GM23338 (cell line): ENCODE measurements at regions not wholly inside any gene's neighbourhood (a gene's known extent, or its start where the extent isn't known, plus 50 kb on each side); places are given as distances from the start of the nearest gene placed in this dataset.
A peak's percentile ranks its signal among the peaks of the same experiment; 100 is the strongest.

ENCODE experiments used
- ATAC-seq: fragments of 200-7000 bp; cut with Tn5 transposase; 3 replicates; pipeline ENCODE4 v1.9.1; 2020
- DNase-seq: peaks from one replicate; pipeline ENCODE4 v3.0.0-alpha.2; 2015; ENCODE audit warnings: low spot score
- H2AFZ ChIP-seq: fragments of 200-600 bp; sonication (generic); 2 replicates; pipeline ENCODE4 v1.8.0; 2016; ENCODE audit warnings: antibody characterized with exemption, mild to moderate bottlenecking, moderate library complexity
- H3F3A ChIP-seq: fragments of 200-600 bp; sonication (generic); replicated peaks from 2 replicates; pipeline ENCODE4 v1.8.0; 2017; ENCODE audit warnings: antibody characterized with exemption, mixed run types, low read depth
- H3K27ac ChIP-seq: fragments of 200-600 bp; sonication (generic); 2 replicates; pipeline ENCODE4 v1.6.1; 2016; ENCODE audit warnings: low read depth
- H3K27me3 ChIP-seq: fragments of 200-600 bp; sonication (generic); 2 replicates; pipeline ENCODE4 v1.8.0; 2016; ENCODE audit warnings: mild to moderate bottlenecking, mixed run types, moderate library complexity; ENCODE audit not compliant: insufficient read depth
- H3K36me3 ChIP-seq: fragments of 200-600 bp; sonication (generic); 2 replicates; pipeline ENCODE4 v1.8.0; 2016; ENCODE audit warnings: mild to moderate bottlenecking; ENCODE audit not compliant: insufficient read depth
- H3K4me1 ChIP-seq: fragments of 200-600 bp; sonication (generic); 2 replicates; pipeline ENCODE4 v1.8.0; 2016; ENCODE audit warnings: mild to moderate bottlenecking, moderate library complexity; ENCODE audit not compliant: insufficient read depth
- H3K4me2 ChIP-seq: fragments of 200-600 bp; sonication (generic); 2 replicates; pipeline ENCODE4 v1.7.1; 2017; ENCODE audit warnings: mixed run types
- H3K4me3 ChIP-seq: fragments of 200-600 bp; sonication (generic); 2 replicates; pipeline ENCODE4 v1.6.1; 2016; ENCODE audit warnings: mixed run types
- H3K79me2 ChIP-seq: fragments of 200-600 bp; sonication (generic); replicated peaks from 2 replicates; pipeline ENCODE4 v1.8.0; 2017; ENCODE audit warnings: mild to moderate bottlenecking; ENCODE audit not compliant: insufficient read depth
- H3K9me2 ChIP-seq: fragments of 200-600 bp; sonication (generic); 2 replicates; pipeline ENCODE4 v1.8.0; 2017; ENCODE audit not compliant: insufficient read depth
- H4K20me1 ChIP-seq: fragments of 200-600 bp; sonication (generic); replicated peaks from 2 replicates; pipeline ENCODE4 v1.8.0; 2017; ENCODE audit warnings: mild to moderate bottlenecking; ENCODE audit not compliant: insufficient read depth
- H3K27ac Mint-ChIP-seq: 2 replicates; pipeline ENCODE4 v1.8.0; 2020; ENCODE audit warnings: inconsistent platforms, mild to moderate bottlenecking, moderate library complexity, mixed read lengths
- H3K27me3 Mint-ChIP-seq: 3 replicates; pipeline ENCODE4 v1.8.0; 2022; ENCODE audit warnings: low read depth, mild to moderate bottlenecking, moderate library complexity, mixed read lengths, inconsistent platforms; ENCODE audit not compliant: insufficient read depth, poor library complexity
- H3K36me3 Mint-ChIP-seq: 3 replicates; pipeline ENCODE4 v1.8.0; 2021; ENCODE audit warnings: low read depth, mild to moderate bottlenecking, inconsistent platforms, moderate library complexity, mixed read lengths
- H3K4me1 Mint-ChIP-seq: 3 replicates; pipeline ENCODE4 v1.8.0; 2020; ENCODE audit warnings: mild to moderate bottlenecking, inconsistent platforms, mixed read lengths
- H3K4me3 Mint-ChIP-seq: 3 replicates; pipeline ENCODE4 v1.8.0; 2021; ENCODE audit warnings: moderate library complexity, mild to moderate bottlenecking, inconsistent platforms, mixed read lengths
- H3K9me3 Mint-ChIP-seq: 3 replicates; pipeline ENCODE4 v1.8.0; 2020; ENCODE audit warnings: moderate library complexity, mild to moderate bottlenecking, inconsistent platforms, mixed read lengths
- CREB1 ChIP-seq: fragments of 250-450 bp; sonication (Bioruptor Pico); IDR thresholded peaks from 2 replicates; pipeline ENCODE4 v1.5.0; 2020; ENCODE audit warnings: low read depth, mild to moderate bottlenecking, moderate library complexity
- EZH2 ChIP-seq: fragments of 200-600 bp; sonication (generic); IDR thresholded peaks from one replicate; pipeline ENCODE4 v1.8.0; 2017; ENCODE audit warnings: antibody characterized with exemption, mild to moderate bottlenecking, low read depth; ENCODE audit not compliant: unreplicated experiment
- JUNB ChIP-seq: IDR thresholded peaks from one replicate; pipeline ENCODE4 v1.6.1; 2016; ENCODE audit warnings: antibody characterized with exemption; ENCODE audit not compliant: unreplicated experiment
- STAT1 ChIP-seq: IDR thresholded peaks from one replicate; pipeline ENCODE4 v1.6.1; 2016; ENCODE audit warnings: antibody characterized with exemption; ENCODE audit not compliant: unreplicated experiment
- ZNF114 ChIP-seq: fragments of 250-450 bp; sonication (Bioruptor Pico); IDR thresholded peaks from 2 replicates; pipeline ENCODE4 v1.5.0; 2020; ENCODE audit warnings: mild to moderate bottlenecking, moderate library complexity
- TF ChIP-seq, protein P1 (sequence below): IDR thresholded peaks from one replicate; pipeline ENCODE4 v1.6.1; 2018; ENCODE audit warnings: antibody characterized with exemption; ENCODE audit not compliant: unreplicated experiment
- TF ChIP-seq, protein P2 (sequence below), 2 experiments: fragments of 200-600 bp in 1 of 2; sonication (generic) in 1 of 2; conservative IDR thresholded peaks; 2 replicates each; pipeline versions ENCODE4 v1.5.1 to v1.6.1; 2016 to 2017; ENCODE audit warnings: antibody characterized with exemption in 2 of 2, low read depth in 2 of 2, mild to moderate bottlenecking in 2 of 2, moderate library complexity in 1 of 2

GRCh38 chr16:87061243-87061920 lies 255.8 kb downstream of the C16orf95 start (continued):
- TF ChIP-seq, protein P1, sequence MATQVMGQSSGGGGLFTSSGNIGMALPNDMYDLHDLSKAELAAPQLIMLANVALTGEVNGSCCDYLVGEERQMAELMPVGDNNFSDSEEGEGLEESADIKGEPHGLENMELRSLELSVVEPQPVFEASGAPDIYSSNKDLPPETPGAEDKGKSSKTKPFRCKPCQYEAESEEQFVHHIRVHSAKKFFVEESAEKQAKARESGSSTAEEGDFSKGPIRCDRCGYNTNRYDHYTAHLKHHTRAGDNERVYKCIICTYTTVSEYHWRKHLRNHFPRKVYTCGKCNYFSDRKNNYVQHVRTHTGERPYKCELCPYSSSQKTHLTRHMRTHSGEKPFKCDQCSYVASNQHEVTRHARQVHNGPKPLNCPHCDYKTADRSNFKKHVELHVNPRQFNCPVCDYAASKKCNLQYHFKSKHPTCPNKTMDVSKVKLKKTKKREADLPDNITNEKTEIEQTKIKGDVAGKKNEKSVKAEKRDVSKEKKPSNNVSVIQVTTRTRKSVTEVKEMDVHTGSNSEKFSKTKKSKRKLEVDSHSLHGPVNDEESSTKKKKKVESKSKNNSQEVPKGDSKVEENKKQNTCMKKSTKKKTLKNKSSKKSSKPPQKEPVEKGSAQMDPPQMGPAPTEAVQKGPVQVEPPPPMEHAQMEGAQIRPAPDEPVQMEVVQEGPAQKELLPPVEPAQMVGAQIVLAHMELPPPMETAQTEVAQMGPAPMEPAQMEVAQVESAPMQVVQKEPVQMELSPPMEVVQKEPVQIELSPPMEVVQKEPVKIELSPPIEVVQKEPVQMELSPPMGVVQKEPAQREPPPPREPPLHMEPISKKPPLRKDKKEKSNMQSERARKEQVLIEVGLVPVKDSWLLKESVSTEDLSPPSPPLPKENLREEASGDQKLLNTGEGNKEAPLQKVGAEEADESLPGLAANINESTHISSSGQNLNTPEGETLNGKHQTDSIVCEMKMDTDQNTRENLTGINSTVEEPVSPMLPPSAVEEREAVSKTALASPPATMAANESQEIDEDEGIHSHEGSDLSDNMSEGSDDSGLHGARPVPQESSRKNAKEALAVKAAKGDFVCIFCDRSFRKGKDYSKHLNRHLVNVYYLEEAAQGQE: no peak
- TF ChIP-seq ZNF114: no peak
- no peak for TF ChIP-seq EZH2

GRCh38 chr16:87062569-87063442 lies 254.4 kb downstream of the C16orf95 start:
- peaks cover 27% of the 10 kb centered on the region for H3K4me1 Mint-ChIP-seq
- H4K20me1 ChIP-seq: no peaks in the 10 kb centered on the region
- TF ChIP-seq STAT1: no peak
- TF ChIP-seq, protein P2, sequence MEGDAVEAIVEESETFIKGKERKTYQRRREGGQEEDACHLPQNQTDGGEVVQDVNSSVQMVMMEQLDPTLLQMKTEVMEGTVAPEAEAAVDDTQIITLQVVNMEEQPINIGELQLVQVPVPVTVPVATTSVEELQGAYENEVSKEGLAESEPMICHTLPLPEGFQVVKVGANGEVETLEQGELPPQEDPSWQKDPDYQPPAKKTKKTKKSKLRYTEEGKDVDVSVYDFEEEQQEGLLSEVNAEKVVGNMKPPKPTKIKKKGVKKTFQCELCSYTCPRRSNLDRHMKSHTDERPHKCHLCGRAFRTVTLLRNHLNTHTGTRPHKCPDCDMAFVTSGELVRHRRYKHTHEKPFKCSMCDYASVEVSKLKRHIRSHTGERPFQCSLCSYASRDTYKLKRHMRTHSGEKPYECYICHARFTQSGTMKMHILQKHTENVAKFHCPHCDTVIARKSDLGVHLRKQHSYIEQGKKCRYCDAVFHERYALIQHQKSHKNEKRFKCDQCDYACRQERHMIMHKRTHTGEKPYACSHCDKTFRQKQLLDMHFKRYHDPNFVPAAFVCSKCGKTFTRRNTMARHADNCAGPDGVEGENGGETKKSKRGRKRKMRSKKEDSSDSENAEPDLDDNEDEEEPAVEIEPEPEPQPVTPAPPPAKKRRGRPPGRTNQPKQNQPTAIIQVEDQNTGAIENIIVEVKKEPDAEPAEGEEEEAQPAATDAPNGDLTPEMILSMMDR (conservative IDR thresholded peaks at IDR 0.05; ENCODE audit: low read depth in 2 of 2): peak; percentile 79 to 94
- peak; percentile 51; the same call in 1 of the 2 replicates for TF ChIP-seq CREB1 (CRISPR knock-in tag)
- TF ChIP-seq JUNB: no peak
- peaks cover 15% of the 10 kb centered on the region for H3K27me3 Mint-ChIP-seq
- no peak overlapping the region for H3K27ac Mint-ChIP-seq
- H3K36me3 Mint-ChIP-seq: no peaks in the 10 kb centered on the region
- ATAC-seq: peak; percentile 87
- H3K4me3 Mint-ChIP-seq: 0 out of 3 replicates have a peak overlapping the region, but pooled peaks have one; percentile 31
- no peaks in the 10 kb centered on the region for H3K27me3 ChIP-seq
- peak overlapping the region; percentile 21; the same call in 1 of the 2 replicates for H3K4me2 ChIP-seq
- H3K9me3 Mint-ChIP-seq: no peaks in the 10 kb centered on the region
- H3F3A ChIP-seq: no peaks in the 10 kb centered on the region
- 0 out of 2 replicates have a peak overlapping the region, but pooled peaks have one; percentile 8 for H3K27ac ChIP-seq
- H2AFZ ChIP-seq: no peak overlapping the region
- H3K9me2 ChIP-seq: no peaks in the 10 kb centered on the region
- H3K36me3 ChIP-seq: no peaks in the 10 kb centered on the region
- peak overlapping the region; percentile 28; the same call in 1 of the 2 replicates for H3K4me3 ChIP-seq
- DNase-seq: peak; percentile 93
- H3K79me2 ChIP-seq: no peaks in the 10 kb centered on the region
- peaks cover 17% of the 10 kb centered on the region for H3K4me1 ChIP-seq
